K562 (cell line): ENCODE measurements at regions not wholly inside any gene's neighbourhood (a gene's known extent, or its start where the extent isn't known, plus 50 kb on each side); places are given as distances from the start of the nearest gene placed in this dataset.

Experiments used
- ATAC-seq: fragments of 200-7000 bp; cut with Tn5 transposase; 3 replicates; pipeline ENCODE4 v1.9.1; 2020; ENCODE audit warnings: moderate library complexity
- BruUV-seq: library from RNA; stranded (reverse); fragments of 400-500 nt; replicated peaks from 2 replicates; lab custom pipeline; 2021; lab: Mats Ljungman, UMichigan
- CTCF ChIA-PET: fragments of 300-600 bp; formaldehyde crosslinking; extraction: SDS; loops from one replicate; lab custom pipeline; 2021; ENCODE audit warnings: low intra/inter-chr PET ratio; lab: Yijun Ruan, JAX
- POLR2A ChIA-PET: fragments of 300-600, 350-650 bp; sonication (Branson Sonifier 250); formaldehyde crosslinking; extraction: SDS; loops from one replicate; lab custom pipeline; 2021; ENCODE audit warnings: antibody characterized with exemption, inconsistent platforms; lab: Yijun Ruan, JAX
- DNase-seq, 4 experiments: peaks; one replicate each; pipeline versions ENCODE4 v3.0.0 to v3.0.0-alpha.2; 2011 to 2018; ENCODE audit warnings: low spot score in 3 of 4, mixed read lengths in 3 of 4; ENCODE audit errors: extremely low read depth in 1 of 4
- FAIRE-seq: peaks from 2 replicates; lab custom pipeline; 2011; peaks lifted over from hg19 to GRCh38; lab: Jason Lieb, UNC
- H2AFZ ChIP-seq: 2 replicates; pipeline ENCODE4 v1.6.0; 2011; ENCODE audit warnings: low read depth, low read length, control low read depth, inconsistent platforms
- H3K27ac ChIP-seq: fragments of 200-600 bp; 3 replicates; pipeline ENCODE4 v1.8.0; 2011; ENCODE audit warnings: low read depth, mild to moderate bottlenecking, control low read depth, inconsistent platforms, low read length, moderate library complexity, mixed read lengths; ENCODE audit errors: extremely low read depth
- H3K27me3 ChIP-seq, 2 experiments: fragments of 300-600 bp in 1 of 2; 2 replicates in 1 of 2; 3 replicates in 1 of 2; pipeline versions ENCODE4 v1.6.0 to v1.8.0; 2011; ENCODE audit warnings: inconsistent platforms in 2 of 2, low read length in 2 of 2, mild to moderate bottlenecking in 1 of 2, mixed read lengths in 1 of 2, moderate library complexity in 1 of 2; ENCODE audit not compliant: control insufficient read depth in 2 of 2, insufficient read depth in 2 of 2
- H3K36me3 ChIP-seq: fragments of 300-600 bp; 3 replicates; pipeline ENCODE4 v1.8.0; 2011; ENCODE audit warnings: mild to moderate bottlenecking, low read length, inconsistent platforms; ENCODE audit not compliant: control insufficient read depth, insufficient read depth
- H3K4me1 ChIP-seq, 2 experiments: fragments of 200-600 bp in 1 of 2; replicated peaks in 1 of 2; 2 replicates in 1 of 2; 3 replicates in 1 of 2; pipeline versions ENCODE4 v1.5.1 to v1.8.0; 2011; ENCODE audit warnings: inconsistent platforms in 2 of 2, low read length in 2 of 2, mild to moderate bottlenecking in 1 of 2, mixed read lengths in 1 of 2, moderate library complexity in 1 of 2; ENCODE audit not compliant: control insufficient read depth in 2 of 2, insufficient read depth in 2 of 2
- H3K4me2 ChIP-seq: 2 replicates; pipeline ENCODE4 v1.6.1; 2011; ENCODE audit warnings: low read length, control low read depth, inconsistent platforms, mixed read lengths; ENCODE audit not compliant: insufficient read depth
- H3K4me3 ChIP-seq: fragments of 200-600 bp; sonication (generic), shearing (Covaris generic); 2 replicates; pipeline ENCODE4 v1.5.1; 2016; ENCODE audit warnings: control low read depth, inconsistent platforms
- H3K79me2 ChIP-seq: fragments of 200-600 bp; 3 replicates; pipeline ENCODE4 v1.8.0; 2011; ENCODE audit warnings: low read length, inconsistent platforms; ENCODE audit not compliant: control insufficient read depth, insufficient read depth
- H3K9ac ChIP-seq, 2 experiments: 2 replicates each; pipeline versions ENCODE4 v1.6.0 to v1.6.1; 2011; ENCODE audit warnings: low read depth in 2 of 2, low read length in 2 of 2, control low read depth in 1 of 2, inconsistent platforms in 1 of 2, mild to moderate bottlenecking in 1 of 2, mixed read lengths in 1 of 2; ENCODE audit not compliant: insufficient read depth in 1 of 2
- H3K9me1 ChIP-seq: one replicate; pipeline ENCODE4 v1.6.0; 2011; ENCODE audit warnings: inconsistent platforms, mild to moderate bottlenecking, low read length, moderate library complexity; ENCODE audit not compliant: control insufficient read depth, insufficient read depth
- H3K9me3 ChIP-seq: replicated peaks from 2 replicates; pipeline ENCODE4 v1.5.1; 2011; ENCODE audit warnings: low read depth, low read length, inconsistent platforms; ENCODE audit not compliant: control insufficient read depth, insufficient read depth
- H4K20me1 ChIP-seq: replicated peaks from 2 replicates; pipeline ENCODE4 v1.6.1; 2011; ENCODE audit warnings: low read length, inconsistent platforms, mixed read lengths; ENCODE audit not compliant: control insufficient read depth, insufficient read depth
- HNRNPL ChIP-seq: fragments of 200-400 bp; formaldehyde crosslinking; IDR thresholded peaks from 2 replicates; pipeline ENCODE4 v1.6.1; 2017; ENCODE audit warnings: low read depth, mild to moderate bottlenecking, low read length
- PHF20 ChIP-seq: fragments of 450-650 bp; IDR thresholded peaks from 2 replicates; pipeline ENCODE4 v1.6.1; 2018; ENCODE audit not compliant: partially characterized antibody
- RBM22 ChIP-seq: fragments of 200-400 bp; formaldehyde crosslinking; IDR thresholded peaks from 2 replicates; pipeline ENCODE4 v1.6.1; 2018; ENCODE audit warnings: low read length, low read depth; ENCODE audit not compliant: poor library complexity, severe bottlenecking
- ZBED1 ChIP-seq: IDR thresholded peaks from 2 replicates; pipeline ENCODE4 v1.6.1; 2014
- ZNF778 ChIP-seq: fragments of 450-650 bp; formaldehyde crosslinking; IDR thresholded peaks from 2 replicates; pipeline ENCODE4 v1.4.0; 2020; ENCODE audit warnings: mild to moderate bottlenecking, moderate library complexity
- WGBS: fragments of 100-300 bp; shearing (Covaris generic); methylation state at CpG from one replicate; pipeline ENCODE4 v1.1.6; 2016; ENCODE audit warnings: low coverage, mixed read lengths; ENCODE audit not compliant: insufficient coverage; ENCODE audit errors: missing lambda C conversion rate; 5-methylcytosine and 5-hydroxymethylcytosine counted together
- in situ Hi-C: fragments of 300-500 bp; cut with MboI; formaldehyde crosslinking; loops from 4 replicates; pipeline ENCODE4 v1.15.0; 2018; ENCODE audit warnings: inconsistent platforms, mixed read lengths
- intact Hi-C: fragments of 100-400 bp; cut with micrococcal nuclease; formaldehyde crosslinking; loops from 2 replicates; pipeline ENCODE4 v1.14.2; 2022
- TF ChIP-seq, protein P1 (sequence below): fragments of 150-350 bp; conservative IDR thresholded peaks from 2 replicates; pipeline ENCODE4 v1.6.1; 2014; ENCODE audit warnings: low read length

DNA sequence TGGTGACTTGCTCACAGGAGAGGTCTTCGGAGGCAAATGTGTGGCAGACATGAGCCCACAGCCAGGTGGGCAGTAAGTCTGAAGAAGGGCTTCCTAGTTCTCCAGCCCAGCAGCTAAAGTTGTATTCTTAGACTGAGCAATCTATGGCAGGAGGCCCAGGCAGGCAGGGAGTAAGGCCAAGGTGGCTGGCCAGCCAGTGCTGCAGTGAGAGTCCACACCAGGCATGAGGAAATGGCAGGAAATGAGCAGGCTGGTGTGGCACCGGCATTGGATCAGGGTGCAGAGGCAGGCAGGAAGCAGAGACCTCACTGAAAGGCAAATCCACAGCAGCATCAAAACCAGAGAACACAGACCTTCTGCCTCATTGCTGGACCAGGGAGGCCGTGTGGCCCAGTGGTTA lies 84.6 kb upstream of the PDE1C start:
- H3K4me2 ChIP-seq: no peak overlapping the region
- WGBS: 0% methylated on average over 3 of the region's 3 CpGs
- no peaks in the 10 kb centered on the region for H3K9me3 ChIP-seq
- H3K27me3 ChIP-seq: no peaks in the 10 kb centered on the region
- FAIRE-seq (no peak), DNase-seq (no peak), ATAC-seq (no peak)
- no peak overlapping the region for H3K4me3 ChIP-seq
- H3K36me3 ChIP-seq: no peaks in the 10 kb centered on the region
- intact Hi-C loops (no loop called here), in situ Hi-C loops (no loop called here)
- H3K4me1 ChIP-seq: no peaks in the 10 kb centered on the region
- ChIA-PET POLR2A (no interaction called here), CTCF (no interaction called here)
- H3K79me2 ChIP-seq: no peaks in the 10 kb centered on the region
- no TSS peak for BruUV-seq
- TF ChIP-seq ZBED1: no peak
- TF ChIP-seq RBM22: no peak
- no peak for TF ChIP-seq ZNF778
- TF ChIP-seq HNRNPL: no peak
- no peak for TF ChIP-seq PHF20
- TF ChIP-seq, protein P1, sequence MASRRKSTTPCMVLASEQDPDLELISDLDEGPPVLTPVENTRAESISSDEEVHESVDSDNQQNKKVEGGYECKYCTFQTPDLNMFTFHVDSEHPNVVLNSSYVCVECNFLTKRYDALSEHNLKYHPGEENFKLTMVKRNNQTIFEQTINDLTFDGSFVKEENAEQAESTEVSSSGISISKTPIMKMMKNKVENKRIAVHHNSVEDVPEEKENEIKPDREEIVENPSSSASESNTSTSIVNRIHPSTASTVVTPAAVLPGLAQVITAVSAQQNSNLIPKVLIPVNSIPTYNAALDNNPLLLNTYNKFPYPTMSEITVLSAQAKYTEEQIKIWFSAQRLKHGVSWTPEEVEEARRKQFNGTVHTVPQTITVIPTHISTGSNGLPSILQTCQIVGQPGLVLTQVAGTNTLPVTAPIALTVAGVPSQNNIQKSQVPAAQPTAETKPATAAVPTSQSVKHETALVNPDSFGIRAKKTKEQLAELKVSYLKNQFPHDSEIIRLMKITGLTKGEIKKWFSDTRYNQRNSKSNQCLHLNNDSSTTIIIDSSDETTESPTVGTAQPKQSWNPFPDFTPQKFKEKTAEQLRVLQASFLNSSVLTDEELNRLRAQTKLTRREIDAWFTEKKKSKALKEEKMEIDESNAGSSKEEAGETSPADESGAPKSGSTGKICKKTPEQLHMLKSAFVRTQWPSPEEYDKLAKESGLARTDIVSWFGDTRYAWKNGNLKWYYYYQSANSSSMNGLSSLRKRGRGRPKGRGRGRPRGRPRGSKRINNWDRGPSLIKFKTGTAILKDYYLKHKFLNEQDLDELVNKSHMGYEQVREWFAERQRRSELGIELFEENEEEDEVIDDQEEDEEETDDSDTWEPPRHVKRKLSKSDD: no peak
- H3K27ac ChIP-seq: no peak overlapping the region
- H3K9me1 ChIP-seq: no peaks in the 10 kb centered on the region
- H4K20me1 ChIP-seq: no peaks in the 10 kb centered on the region
- no peak overlapping the region for H3K9ac ChIP-seq
- no peak overlapping the region for H2AFZ ChIP-seq
